Endothelial cell of umbilical vein (primary cell): ENCODE measurements at regions not wholly inside any gene's neighbourhood (a gene's known extent, or its start where the extent isn't known, plus 50 kb on each side); places are given as distances from the start of the nearest gene placed in this dataset.

Source experiments
- CTCF ChIP-seq, 2 donors: IDR thresholded peaks; 1 replicate in 1 of 2; 2 replicates in 1 of 2; pipeline ENCODE4 v1.5.1; 2011; ENCODE audit warnings: low read length in 2 of 2, mild to moderate bottlenecking in 2 of 2, moderate library complexity in 2 of 2, control low read depth in 1 of 2, inconsistent platforms in 1 of 2, low read depth in 1 of 2; ENCODE audit not compliant: insufficient read depth in 1 of 2; ENCODE audit errors: extremely low read depth in 1 of 2
- FOS ChIP-seq: IDR thresholded peaks from 2 replicates; pipeline ENCODE4 v1.6.1; 2011; ENCODE audit warnings: mild to moderate bottlenecking, low read length, moderate library complexity, borderline replicate concordance; ENCODE audit not compliant: insufficient read depth
- POLR2A ChIP-seq: IDR thresholded peaks from 2 replicates; pipeline ENCODE4 v1.6.1; 2012; ENCODE audit warnings: low read depth, mild to moderate bottlenecking, control low read depth, low read length

- TF ChIP-seq CTCF (IDR thresholded peaks at IDR 0.05; ENCODE audit: extremely low read depth in 1 of 2, insufficient read depth in 1 of 2, low read depth in 1 of 2, low read length in 2 of 2) (no peak), FOS (no peak), POLR2A (no peak)
Observed at GRCh38 chr5:171609806-171610452, 175.7 kb upstream of the SMIM23 start.
